HG03575 (cell line): ENCODE measurements at regions not wholly inside any gene's neighbourhood (a gene's known extent, or its start where the extent isn't known, plus 50 kb on each side); places are given as distances from the start of the nearest gene placed in this dataset.
"Not testable (repeated sequence)": the region's sequence is repeated elsewhere in the genome, so short reads cannot be mapped to it uniquely, and the experiment has no call there.

Source experiments
- ATAC-seq: cut with Tn5 transposase; IDR thresholded peaks from one replicate; pipeline ENCODE4 v1.9.1; 2021; ENCODE audit not compliant: unreplicated experiment, insufficient number of reproducible peaks, low FRiP score; ENCODE audit errors: extremely low read depth

DNA sequence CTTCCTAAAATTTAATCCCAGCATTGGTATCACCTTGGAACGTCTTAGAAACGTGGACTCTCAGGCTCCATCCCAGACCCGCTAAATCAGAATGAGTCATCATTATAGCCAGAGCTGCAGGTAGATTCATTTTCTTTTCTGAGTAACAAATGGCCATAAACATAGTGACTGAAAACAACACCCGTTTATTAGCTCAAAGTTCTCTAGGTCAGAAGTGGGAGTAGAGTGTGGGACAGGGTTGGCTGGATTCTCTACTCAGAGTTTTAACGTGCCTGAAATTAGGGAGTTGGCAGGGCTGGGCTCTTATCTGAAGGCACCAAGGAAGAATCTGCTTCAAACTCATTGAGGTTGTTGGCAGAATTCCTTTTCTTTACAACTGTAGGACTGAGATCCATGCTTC lies 101.8 kb upstream of the C1QTNF7 start:
- no peak for ATAC-seq

GRCh38 chr4:15327311-15328298 lies 100.2 kb upstream of the C1QTNF7 start:
- ATAC-seq: no peak

DNA sequence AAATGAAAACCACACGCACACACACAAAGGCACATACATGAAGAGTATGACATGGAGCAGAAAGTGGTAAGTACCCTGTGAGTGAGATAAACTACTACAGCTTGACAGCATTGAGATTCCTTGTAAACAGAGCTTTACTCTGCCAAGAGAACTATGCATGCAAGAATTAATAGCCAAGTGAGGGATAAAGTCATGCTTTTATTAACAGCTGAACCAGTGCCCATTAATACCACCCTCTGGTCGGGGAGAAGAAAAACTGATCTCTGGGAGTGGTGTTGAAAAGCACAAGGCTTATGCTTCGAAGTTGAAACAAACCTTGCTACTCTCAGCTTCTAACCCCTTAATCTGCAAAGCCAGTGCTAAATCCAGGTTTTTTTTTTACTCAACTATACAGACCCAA lies 95.9 kb upstream of the C1QTNF7 start:
- ATAC-seq: no peak

GRCh38 chr4:15332377-15332776 lies 95.5 kb upstream of the C1QTNF7 start:
- no peak for ATAC-seq

- ATAC-seq: no peak
These were observed 93.9 kb upstream of the C1QTNF7 start for GRCh38 chr4:15333692-15334633.

GRCh38 chr4:15336410-15337167 lies 91.2 kb upstream of the C1QTNF7 start:
- ATAC-seq: no peak

GRCh38 chr4:15337168-15337657 lies 90.6 kb upstream of the C1QTNF7 start:
- not testable (repeated sequence) for ATAC-seq

GRCh38 chr4:15339737-15340136 lies 88.1 kb upstream of the C1QTNF7 start:
- no peak for ATAC-seq

DNA sequence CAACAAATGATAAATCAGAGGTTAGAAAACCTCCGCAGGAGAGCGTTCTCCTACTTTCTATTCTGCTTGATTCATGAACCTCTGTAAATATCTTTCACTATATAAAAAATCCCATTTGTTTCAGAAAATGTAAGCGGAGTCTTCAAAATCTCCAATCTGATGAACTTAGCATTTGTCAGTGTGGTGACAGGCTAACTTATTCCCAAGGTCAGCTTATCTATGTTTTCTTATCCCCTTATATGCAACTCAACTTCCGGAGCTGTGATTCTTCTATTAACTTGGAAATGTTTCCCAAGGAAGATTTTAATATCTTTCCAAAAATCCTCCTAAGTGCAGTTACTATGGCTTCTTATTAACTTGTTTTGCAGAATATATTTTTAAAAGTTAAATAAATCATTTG lies 87.5 kb upstream of the C1QTNF7 start:
- no peak for ATAC-seq

GRCh38 chr4:15340902-15341732 lies 86.7 kb upstream of the C1QTNF7 start:
- ATAC-seq: no peak

GRCh38 chr4:15341733-15342300 lies 86.0 kb upstream of the C1QTNF7 start:
- no peak for ATAC-seq

DNA sequence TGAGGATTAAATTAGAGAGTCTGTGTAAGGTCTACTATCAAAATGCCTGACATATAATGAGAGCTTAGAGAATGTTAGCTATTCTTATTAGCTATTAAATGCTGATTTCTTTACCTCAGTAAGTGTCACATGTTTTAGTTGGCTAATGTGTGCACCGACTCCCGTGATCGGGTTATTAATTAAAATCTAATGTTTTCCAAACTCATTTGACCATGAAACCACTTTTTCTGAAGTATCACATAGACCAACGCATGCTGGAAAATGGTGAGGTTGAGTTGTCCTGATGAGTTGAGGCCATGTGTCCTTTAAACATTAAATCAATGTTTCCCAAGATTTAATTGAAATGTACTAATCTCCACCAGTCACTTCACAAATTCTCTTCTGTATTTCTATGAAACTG lies 84.8 kb upstream of the C1QTNF7 start:
- no peak for ATAC-seq

- no peak for ATAC-seq
These were observed 84.3 kb upstream of the C1QTNF7 start for GRCh38 chr4:15343581-15343980.

- no peak for ATAC-seq
These were observed 83.8 kb upstream of the C1QTNF7 start for GRCh38 chr4:15344041-15344440.

GRCh38 chr4:15345134-15345533 lies 82.7 kb upstream of the C1QTNF7 start:
- ATAC-seq: no peak

DNA sequence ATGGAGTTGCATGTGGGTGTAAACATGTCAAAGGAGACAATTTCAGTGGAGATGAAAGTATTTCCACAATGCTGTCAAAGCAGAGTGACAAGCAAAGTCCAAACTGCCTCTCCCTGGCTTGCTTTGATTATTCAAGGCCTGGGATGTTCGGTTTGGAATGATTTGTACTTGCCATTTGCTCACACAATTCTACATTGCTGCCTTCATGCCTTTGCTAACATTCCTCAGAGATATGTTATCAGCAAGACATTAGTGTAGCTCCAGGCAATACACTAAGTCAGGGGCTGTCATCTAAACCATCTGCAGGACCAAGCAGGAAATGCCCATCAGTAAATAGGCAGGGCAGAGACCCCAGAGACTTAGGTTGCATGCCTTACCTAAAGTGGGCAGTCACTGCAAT lies 79.6 kb upstream of the C1QTNF7 start:
- no peak for ATAC-seq

DNA sequence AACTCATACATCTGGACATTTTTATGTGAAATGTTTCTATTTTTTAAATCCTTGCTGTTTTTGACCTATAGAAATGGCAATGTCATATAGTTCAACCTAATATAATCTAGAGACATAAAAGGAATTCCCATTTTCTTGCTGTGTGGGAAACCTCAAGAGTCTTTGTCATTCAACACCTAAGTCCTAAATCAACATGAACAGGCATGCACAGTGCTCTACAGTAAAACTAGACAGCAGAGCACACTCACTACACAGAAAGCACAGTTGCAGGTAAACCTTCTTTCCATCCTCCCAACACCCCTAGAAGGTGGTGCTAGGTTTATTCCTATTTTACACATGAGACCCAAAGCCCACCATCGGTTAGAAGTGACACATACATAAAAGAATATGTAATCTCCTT lies 79.1 kb upstream of the C1QTNF7 start:
- no peak for ATAC-seq

DNA sequence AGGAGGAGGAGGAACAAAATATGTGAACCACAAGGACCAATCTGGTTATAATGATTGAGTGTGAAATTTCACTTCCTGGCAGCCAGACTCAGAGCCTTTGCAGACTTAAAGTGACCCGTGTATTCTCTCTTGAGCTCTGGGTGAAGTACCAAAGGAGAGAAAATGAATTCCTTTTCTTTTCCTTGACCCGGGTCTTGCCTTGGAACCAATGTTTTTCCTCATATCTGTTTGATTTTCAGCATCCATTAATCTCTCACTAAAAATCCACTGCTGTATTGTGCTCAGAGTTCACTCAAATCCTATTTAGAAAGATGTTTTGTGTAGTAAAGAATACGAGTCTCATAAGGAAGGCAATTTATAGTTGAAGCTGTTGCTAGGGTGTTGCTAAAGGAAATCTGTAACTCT lies 78.3 kb upstream of the C1QTNF7 start:
- ATAC-seq: no peak
